ENCODE measurements at regions not wholly inside any gene's neighbourhood (a gene's known extent, or its start where the extent isn't known, plus 50 kb on each side); places are given as distances from the start of the nearest gene placed in this dataset.

DNA sequence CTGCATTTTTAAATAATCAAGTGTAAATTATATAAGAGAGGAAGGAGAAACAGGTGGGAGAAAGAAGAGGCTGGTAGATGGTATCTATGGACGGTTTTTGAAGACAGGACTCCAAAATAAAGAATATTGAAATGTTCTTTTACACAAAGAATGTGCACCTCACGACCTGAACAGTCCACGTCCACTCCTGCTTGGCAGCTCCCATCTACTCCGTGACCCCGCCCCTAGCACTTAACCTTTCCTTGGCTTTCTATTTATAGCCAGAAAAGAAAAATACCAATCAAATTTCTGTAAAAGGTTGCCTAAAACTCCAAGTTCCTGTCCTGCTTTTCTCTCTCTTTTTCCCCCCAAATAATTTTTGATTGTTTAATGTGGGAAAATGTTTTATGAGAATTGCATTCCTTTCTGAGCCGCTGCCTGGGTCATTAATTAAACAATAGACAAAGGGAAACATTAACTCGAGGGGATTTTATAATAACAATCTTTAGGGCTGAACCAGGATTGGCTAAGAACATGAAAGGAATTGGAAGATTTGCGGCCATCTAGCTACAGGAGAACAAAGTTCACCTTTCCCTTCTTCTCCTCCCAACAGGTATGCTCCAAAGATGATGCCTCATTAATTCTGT is 173.6 kb upstream of the MAP3K1 start:
- TF ChIP-seq, protein P1, sequence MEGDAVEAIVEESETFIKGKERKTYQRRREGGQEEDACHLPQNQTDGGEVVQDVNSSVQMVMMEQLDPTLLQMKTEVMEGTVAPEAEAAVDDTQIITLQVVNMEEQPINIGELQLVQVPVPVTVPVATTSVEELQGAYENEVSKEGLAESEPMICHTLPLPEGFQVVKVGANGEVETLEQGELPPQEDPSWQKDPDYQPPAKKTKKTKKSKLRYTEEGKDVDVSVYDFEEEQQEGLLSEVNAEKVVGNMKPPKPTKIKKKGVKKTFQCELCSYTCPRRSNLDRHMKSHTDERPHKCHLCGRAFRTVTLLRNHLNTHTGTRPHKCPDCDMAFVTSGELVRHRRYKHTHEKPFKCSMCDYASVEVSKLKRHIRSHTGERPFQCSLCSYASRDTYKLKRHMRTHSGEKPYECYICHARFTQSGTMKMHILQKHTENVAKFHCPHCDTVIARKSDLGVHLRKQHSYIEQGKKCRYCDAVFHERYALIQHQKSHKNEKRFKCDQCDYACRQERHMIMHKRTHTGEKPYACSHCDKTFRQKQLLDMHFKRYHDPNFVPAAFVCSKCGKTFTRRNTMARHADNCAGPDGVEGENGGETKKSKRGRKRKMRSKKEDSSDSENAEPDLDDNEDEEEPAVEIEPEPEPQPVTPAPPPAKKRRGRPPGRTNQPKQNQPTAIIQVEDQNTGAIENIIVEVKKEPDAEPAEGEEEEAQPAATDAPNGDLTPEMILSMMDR (IDR thresholded peaks at IDR 0.05) = no peak
- no peak for TF ChIP-seq ZFX (IDR thresholded peaks at IDR 0.05; ENCODE audit: borderline replicate concordance)
- H3K27ac ChIP-seq = peak overlapping the region; percentile 49

DNA sequence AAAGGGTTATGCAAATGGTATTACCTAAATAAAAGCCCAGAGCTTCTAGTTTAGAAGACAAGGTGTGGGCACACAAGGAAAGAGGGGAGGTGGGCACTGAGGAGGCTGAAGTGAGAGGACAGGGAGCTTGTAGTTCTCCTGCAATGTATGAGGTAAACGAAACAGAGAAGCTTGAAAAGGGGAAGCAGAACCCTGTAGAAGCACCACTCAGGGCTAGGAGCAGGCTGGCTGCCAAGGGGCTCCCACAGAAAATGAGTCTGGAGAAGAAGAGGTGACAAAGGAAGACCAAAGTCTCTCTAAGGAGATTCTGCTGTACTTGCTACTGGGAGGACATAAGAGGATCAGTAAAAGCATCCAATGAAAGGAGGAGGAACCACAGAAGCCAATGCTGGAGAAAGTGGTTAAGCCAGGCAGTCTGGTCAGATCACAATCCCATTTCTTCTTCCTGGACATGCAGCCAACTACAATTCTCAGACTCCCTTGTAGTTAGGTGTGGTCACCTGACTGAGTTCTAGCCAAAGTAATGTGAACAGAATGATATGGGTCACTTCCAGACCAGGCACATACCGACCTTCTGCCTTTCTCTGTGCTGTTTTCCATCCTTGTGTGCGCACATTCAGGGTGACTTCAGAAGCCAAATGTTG is 174.5 kb upstream of the MAP3K1 start:
- no peak for TF ChIP-seq ZFX (IDR thresholded peaks at IDR 0.05; ENCODE audit: borderline replicate concordance)
- TF ChIP-seq, protein P1 (IDR thresholded peaks at IDR 0.05) = no peak
- peak overlapping the region; percentile 49 for H3K27ac ChIP-seq

DNA sequence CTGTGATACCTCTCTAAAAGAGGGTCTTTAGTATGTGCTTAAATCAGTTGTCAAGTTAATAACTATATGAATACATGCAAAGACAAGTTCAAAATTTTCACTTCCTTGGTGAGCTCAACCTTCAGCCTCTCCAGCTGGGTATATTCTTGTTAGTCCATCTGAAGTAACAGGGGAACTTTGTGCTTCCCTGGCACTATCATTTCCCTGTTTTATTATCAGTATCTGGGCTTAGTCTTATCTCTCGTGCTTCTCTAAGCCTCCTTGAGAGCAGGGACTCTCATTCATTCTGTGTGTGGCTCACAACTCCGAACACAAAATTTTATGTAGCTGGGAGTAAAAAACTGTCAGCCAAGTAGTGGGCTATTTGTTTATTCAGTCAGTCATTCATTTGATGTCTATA is 175.9 kb upstream of the MAP3K1 start:
- TF ChIP-seq, protein P1 (IDR thresholded peaks at IDR 0.05) = no peak
- TF ChIP-seq ZFX (IDR thresholded peaks at IDR 0.05; ENCODE audit: borderline replicate concordance) = no peak
- H3K27ac ChIP-seq = peak overlapping the region; percentile 93

DNA sequence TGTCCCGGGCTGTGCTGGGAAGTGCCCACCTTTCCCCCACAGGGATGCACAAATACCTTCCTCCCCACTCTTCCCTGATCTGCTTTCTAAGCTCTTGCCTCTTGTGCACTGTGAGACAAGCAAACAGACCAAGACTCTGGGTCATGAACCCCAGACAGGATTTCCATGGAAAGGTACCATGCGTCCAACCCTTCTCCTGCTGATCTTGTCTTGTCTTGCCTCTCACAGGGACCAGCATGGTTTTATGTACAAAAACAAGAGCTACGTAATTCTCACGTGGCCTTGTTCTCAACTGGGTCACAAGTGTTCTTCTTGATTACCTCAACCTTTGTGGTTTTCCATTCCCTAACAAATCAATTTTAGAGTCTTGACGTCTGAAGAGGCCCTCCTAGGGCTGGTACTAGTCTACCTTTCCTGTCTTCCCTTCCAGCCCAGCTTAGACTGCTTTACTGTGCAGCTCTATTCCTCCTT is 176.5 kb upstream of the MAP3K1 start:
- peak overlapping the region; percentile 93 for H3K27ac ChIP-seq
- TF ChIP-seq, protein P1 (IDR thresholded peaks at IDR 0.05) = no peak
- TF ChIP-seq ZFX (IDR thresholded peaks at IDR 0.05; ENCODE audit: borderline replicate concordance) = no peak

DNA sequence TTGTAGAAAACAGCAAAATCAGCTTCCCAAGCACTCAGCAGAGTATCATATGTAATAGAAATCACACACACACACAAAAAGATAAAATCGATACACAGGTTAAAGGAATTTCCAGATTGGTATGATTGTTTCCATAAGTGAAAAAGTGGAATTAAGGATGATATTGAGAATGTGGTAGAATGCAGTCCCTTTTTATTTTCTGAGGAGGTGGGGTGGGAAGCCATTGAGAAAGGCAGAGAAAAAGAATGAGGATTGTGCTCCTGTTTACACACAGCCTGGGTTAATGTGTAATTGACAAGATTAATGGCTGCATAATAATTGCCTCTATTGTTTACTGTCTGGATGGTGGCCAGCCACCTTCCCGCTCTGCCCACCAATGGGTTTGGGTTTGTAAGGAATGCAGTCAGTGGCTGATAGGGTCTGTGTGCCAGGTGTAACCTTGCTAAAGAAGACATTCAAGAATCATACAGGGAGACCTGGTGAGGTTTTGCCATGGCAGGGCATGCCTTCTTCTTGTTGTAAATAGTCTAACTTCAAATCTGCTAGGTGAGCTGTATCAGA is 177.2 kb upstream of the MAP3K1 start:
- no peak for TF ChIP-seq ZFX (IDR thresholded peaks at IDR 0.05; ENCODE audit: borderline replicate concordance)
- TF ChIP-seq, protein P1 (IDR thresholded peaks at IDR 0.05) = no peak
- H3K27ac ChIP-seq = peak overlapping the region; percentile 93

DNA sequence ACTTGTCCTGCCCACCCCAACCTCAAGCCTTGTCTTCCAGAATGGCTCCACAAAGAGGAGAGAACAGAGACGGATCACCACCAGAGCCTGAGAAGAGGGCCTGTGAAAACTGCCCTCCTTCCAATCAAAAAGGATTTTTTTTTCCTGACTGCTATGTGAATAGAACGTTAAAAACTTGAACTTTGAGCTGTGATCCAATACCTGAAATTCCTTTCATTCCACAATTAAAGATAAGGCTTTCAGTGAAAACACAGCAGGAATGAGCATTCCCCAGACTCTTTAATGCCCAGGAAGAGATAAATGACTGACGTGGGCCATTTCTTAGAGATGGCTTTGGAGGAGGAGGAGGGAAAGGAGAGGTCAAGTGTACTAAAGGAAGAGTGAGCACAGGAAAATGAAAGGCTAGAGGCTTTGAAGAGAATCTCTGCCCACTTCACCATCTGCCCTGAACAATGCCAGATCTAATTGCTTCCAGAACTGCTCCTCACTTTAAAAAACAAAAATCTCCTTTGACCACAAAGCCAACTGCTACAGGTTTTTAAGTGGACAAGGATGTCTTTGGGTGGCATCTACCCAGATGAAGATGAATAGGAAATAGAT is 177.9 kb upstream of the MAP3K1 start:
- peak overlapping the region; percentile 93 for H3K27ac ChIP-seq
- TF ChIP-seq, protein P1 (IDR thresholded peaks at IDR 0.05) = no peak
- TF ChIP-seq ZFX (IDR thresholded peaks at IDR 0.05; ENCODE audit: borderline replicate concordance) = no peak
